ENCODE measurements at regions not wholly inside any gene's neighbourhood (a gene's known extent, or its start where the extent isn't known, plus 50 kb on each side); places are given as distances from the start of the nearest gene placed in this dataset.

DNA sequence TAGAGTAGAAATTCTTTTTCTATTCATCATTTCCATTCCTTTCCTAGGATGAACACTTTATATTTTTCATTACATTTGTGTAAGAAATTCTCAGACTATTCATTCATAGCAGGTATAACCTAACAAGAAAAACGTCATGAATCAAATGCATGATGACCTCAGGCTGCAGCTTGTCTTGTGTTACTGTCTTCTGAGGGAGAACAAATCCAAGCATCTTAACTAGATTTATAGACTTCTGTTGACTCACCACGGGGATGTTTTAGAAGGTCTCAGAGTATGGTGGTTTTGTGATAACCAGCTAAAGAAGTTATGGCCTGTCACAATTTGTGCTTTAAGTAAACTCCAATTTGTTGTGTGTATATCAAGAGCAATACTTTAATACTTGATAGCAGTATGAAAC lies 102.7 kb downstream of the ANKRD7 start:
- Histone ChIP-seq H3K27ac (replicated peaks) (no peak overlapping the region), H3K27me3 (ENCODE audit: low read depth) (no peaks in the 10 kb centered on the region), H3K9me3 (replicated peaks) (no peaks in the 10 kb centered on the region), H3K4me3 (no peak overlapping the region), H3K36me3 (no peaks in the 10 kb centered on the region), H3K4me1 (no peaks in the 10 kb centered on the region)
- DNase-seq = no peak
- TF ChIP-seq, protein P1, sequence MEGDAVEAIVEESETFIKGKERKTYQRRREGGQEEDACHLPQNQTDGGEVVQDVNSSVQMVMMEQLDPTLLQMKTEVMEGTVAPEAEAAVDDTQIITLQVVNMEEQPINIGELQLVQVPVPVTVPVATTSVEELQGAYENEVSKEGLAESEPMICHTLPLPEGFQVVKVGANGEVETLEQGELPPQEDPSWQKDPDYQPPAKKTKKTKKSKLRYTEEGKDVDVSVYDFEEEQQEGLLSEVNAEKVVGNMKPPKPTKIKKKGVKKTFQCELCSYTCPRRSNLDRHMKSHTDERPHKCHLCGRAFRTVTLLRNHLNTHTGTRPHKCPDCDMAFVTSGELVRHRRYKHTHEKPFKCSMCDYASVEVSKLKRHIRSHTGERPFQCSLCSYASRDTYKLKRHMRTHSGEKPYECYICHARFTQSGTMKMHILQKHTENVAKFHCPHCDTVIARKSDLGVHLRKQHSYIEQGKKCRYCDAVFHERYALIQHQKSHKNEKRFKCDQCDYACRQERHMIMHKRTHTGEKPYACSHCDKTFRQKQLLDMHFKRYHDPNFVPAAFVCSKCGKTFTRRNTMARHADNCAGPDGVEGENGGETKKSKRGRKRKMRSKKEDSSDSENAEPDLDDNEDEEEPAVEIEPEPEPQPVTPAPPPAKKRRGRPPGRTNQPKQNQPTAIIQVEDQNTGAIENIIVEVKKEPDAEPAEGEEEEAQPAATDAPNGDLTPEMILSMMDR (IDR thresholded peaks at IDR 0.05; ENCODE audit: borderline replicate concordance) = no peak
- intact Hi-C loops (cut with micrococcal nuclease) = no loop called here

DNA sequence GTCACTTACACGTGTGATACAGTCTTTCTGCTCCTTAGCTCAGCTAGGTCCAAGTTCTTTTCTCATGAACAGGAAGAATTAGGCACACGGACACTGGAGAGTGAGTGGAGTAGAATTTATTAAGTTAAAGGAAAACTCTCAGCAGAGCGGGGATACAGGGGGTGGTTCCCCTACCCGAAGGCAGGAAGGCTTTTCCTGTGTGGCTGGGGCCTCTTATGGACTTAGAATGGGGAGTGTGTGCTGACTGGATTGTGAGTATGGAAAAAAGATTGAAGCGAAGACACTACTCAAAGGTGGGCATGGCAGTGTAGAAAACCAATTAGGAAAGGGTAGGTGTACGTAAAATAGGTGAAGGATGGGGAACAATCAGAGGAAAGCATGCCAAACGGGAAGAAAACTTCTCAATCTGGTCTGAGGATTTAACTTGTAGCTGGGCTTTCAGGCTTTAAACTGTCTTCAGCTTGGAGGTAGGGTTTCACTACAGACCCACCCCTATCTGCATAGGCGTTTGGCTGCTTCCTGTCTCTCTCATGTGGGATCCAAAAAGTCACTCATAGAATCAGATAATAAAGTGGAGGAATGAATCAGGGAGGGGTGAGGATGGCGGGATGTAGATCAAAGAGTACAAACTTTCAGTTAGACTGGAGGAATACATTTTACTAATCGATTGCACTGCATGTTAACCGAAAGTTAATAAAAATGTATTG lies 104.2 kb downstream of the ANKRD7 start:
- Histone ChIP-seq H3K27ac (replicated peaks) (no peak overlapping the region), H3K36me3 (no peaks in the 10 kb centered on the region), H3K4me3 (no peak overlapping the region), H3K9me3 (replicated peaks) (no peaks in the 10 kb centered on the region), H3K4me1 (no peaks in the 10 kb centered on the region), H3K27me3 (ENCODE audit: low read depth) (no peaks in the 10 kb centered on the region)
- no peak for DNase-seq
- intact Hi-C loops (cut with micrococcal nuclease) = no loop called here
- TF ChIP-seq, protein P1 (IDR thresholded peaks at IDR 0.05; ENCODE audit: borderline replicate concordance) = no peak

DNA sequence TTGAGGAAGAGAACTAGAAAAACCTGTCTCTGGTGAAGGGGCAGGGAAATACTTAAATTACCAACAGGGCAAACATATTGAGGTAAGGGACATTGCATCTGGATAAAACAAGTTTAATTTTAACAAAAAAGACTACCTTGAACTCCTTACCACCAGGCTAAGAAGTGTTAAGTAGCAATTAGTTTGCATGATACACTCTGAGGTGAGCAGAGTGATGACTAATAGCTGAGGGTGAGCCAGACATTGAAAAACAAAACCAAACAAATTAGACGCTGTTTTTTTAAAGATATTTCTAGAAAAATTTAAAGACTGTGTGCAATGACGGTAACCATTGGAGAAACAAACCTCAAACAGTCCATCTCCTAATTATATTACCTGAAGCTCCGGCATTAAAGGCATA lies 105.9 kb downstream of the ANKRD7 start:
- TF ChIP-seq, protein P1 (IDR thresholded peaks at IDR 0.05; ENCODE audit: borderline replicate concordance) = no peak
- no peak overlapping the region for H3K27ac ChIP-seq (replicated peaks)
- no peaks in the 10 kb centered on the region for H3K36me3 ChIP-seq
- H3K4me3 ChIP-seq = no peak overlapping the region
- H3K27me3 ChIP-seq (ENCODE audit: low read depth) = no peaks in the 10 kb centered on the region
- H3K9me3 ChIP-seq (replicated peaks) = no peaks in the 10 kb centered on the region
- no peaks in the 10 kb centered on the region for H3K4me1 ChIP-seq
- DNase-seq = no peak
- intact Hi-C loops (cut with micrococcal nuclease) = no loop called here

DNA sequence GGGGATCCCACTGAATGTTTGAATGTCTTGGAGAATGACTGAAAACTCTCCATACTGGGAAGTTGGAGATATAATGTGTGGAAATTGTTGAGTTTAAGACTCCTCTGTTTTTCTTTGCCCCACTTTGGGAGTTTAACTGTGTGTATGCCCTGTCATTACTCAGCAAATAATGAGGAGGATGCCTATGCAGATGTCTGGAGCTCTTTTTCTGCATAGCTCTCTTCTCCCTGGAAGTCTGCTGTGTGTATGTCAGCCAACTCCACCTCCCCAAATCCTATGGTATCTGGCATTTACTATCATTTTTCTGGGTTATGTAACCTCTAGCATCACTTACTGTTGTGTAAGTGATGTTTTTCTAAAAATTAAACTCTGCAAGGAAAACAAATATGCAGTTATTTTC lies 122.2 kb downstream of the ANKRD7 start:
- Histone ChIP-seq H3K27me3 (ENCODE audit: low read depth) (no peaks in the 10 kb centered on the region), H3K27ac (replicated peaks) (no peak overlapping the region), H3K36me3 (no peaks in the 10 kb centered on the region), H3K9me3 (replicated peaks) (no peaks in the 10 kb centered on the region), H3K4me1 (no peaks in the 10 kb centered on the region), H3K4me3 (no peak overlapping the region)
- intact Hi-C loops (cut with micrococcal nuclease) = no loop called here
- DNase-seq = no peak
- TF ChIP-seq, protein P1 (IDR thresholded peaks at IDR 0.05; ENCODE audit: borderline replicate concordance) = no peak

DNA sequence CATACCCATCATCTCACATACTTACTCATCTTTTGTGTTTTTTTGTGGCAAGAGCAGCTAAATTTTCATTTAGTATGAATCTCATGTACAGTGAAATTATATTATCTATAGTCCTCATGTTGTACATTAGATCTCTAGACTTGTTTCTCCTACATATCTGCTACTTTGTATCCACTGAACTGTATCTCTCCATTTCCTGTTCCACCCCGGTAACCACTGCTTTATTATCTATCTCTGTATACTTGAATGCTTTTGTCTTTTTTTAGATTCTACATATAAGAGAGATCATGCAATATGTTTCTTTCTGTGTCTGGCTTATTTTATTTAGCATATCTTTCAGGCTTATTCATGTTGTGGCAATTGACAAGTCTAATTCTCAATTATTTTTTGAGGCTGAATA lies 125.1 kb downstream of the ANKRD7 start:
- H3K4me3 ChIP-seq = no peak overlapping the region
- H3K4me1 ChIP-seq = no peaks in the 10 kb centered on the region
- no peak overlapping the region for H3K27ac ChIP-seq (replicated peaks)
- no peak for DNase-seq
- TF ChIP-seq, protein P1 (IDR thresholded peaks at IDR 0.05; ENCODE audit: borderline replicate concordance) = no peak
- no peaks in the 10 kb centered on the region for H3K27me3 ChIP-seq (ENCODE audit: low read depth)
- H3K36me3 ChIP-seq = no peaks in the 10 kb centered on the region
- no peaks in the 10 kb centered on the region for H3K9me3 ChIP-seq (replicated peaks)
- intact Hi-C loops (cut with micrococcal nuclease) = no loop called here
